HG03439 (cell line): ENCODE measurements at regions not wholly inside any gene's neighbourhood (a gene's known extent, or its start where the extent isn't known, plus 50 kb on each side); places are given as distances from the start of the nearest gene placed in this dataset.
"Not testable (repeated sequence)": the region's sequence is repeated elsewhere in the genome, so short reads cannot be mapped to it uniquely, and the experiment has no call there.

ENCODE experiments used
- ATAC-seq: cut with Tn5 transposase; IDR thresholded peaks from one replicate; pipeline ENCODE4 v1.9.1; 2021; ENCODE audit warnings: mild to moderate bottlenecking, moderate library complexity; ENCODE audit not compliant: unreplicated experiment

DNA sequence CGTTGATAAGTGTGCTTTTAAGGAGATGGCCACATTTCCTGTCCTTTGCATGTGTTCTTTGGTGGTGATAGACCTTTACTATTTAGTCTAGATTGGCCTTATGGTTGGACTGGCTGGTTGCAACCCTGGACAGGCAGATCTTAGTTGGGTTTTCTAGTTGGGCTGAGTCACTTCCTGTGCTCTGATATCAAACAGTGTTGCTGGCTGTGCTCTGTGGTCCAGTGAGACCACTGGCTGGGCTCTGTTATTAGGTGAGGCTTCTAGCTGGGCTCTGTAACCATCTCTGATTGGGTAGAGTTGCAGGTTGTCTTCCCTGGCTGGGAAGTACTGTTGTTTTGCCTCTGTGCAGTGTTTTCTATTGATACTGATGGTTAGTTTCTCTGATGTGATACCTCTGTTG lies 432.5 kb downstream of the LRRC70 start:
- no peak for ATAC-seq

DNA sequence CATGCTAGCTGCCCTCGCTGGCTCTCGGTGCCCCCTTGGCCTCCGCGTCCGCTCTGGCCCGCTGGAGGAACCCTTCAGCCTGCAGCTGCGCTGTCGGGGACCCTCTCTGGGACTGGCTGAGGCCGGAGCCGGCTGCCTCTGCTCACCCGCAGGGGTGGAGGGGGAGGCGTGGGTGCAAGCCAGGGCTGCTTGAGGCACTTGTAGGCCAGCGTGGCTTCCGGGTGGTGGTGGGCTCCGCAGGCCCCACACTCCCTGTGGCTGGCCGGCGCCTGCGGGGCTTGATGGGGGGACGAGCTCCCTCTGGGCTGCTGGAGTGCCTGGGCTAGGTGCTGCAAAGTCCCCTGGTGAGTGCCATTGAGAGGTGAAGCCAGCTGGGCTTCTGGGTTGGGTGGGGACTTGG lies 429.6 kb downstream of the LRRC70 start:
- ATAC-seq = no peak

DNA sequence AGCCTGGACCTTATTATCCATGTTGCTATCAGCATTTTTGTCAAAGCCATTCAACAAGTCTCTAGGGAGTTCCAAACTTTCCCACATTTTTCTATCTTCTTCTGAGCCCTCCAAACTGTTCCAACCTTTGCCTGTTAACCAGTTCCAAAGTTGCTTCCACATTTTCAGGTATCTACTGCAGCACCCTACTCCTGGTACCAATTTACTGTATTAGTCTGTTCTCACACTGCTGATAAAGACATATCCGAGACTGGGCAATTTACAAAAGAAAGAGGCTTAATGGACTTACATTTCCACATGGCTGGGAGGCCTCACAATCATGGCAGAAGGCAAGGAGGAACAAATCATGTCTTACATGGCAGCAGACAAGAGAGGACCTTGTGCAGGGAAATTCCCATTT lies 416.2 kb downstream of the LRRC70 start:
- ATAC-seq = not testable (repeated sequence)

- no peak for ATAC-seq
Observed at GRCh38 chr5:62985749-62986148, 407.1 kb downstream of the LRRC70 start.

DNA sequence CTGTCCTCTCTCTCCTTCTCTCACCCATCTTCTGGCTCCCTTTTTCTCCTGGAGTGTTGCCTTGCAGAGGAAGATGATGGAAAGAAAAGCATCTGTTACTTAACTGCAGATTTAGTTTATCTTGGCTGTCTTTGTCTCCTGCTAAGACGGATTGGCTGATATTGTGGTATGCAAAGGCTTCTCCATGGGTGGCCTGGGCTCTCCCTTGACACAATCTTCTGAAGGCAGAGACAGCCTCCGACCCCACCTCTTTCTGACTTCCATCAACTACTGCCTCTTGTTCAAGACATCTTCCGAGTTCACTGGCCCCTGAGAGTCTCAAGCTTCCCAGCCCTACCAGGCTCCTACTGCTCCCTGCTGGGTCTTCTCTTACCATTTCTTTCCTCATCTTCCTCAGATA lies 403.7 kb downstream of the LRRC70 start:
- ATAC-seq = no peak

DNA sequence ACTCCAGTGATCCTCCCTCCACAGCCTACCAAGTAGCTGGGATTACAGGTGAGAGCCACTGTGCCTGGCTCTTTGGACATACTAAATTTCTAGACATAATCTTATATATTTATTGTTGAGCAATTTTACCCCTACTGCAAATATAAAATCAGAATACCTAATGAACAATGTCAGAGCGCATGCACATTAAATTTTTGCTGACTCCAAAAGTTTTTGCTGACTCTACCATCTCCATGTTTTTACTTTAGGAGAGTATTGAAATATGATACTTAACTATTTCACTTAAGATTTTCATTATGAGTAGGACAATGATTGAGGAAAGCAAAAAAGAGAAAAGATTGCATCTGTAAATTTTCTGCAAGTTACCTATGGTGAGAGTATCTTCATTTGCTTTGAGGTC lies 402.3 kb downstream of the LRRC70 start:
- ATAC-seq = no peak

GRCh38 chr5:62979472-62979871 lies 400.9 kb downstream of the LRRC70 start:
- ATAC-seq = no peak

DNA sequence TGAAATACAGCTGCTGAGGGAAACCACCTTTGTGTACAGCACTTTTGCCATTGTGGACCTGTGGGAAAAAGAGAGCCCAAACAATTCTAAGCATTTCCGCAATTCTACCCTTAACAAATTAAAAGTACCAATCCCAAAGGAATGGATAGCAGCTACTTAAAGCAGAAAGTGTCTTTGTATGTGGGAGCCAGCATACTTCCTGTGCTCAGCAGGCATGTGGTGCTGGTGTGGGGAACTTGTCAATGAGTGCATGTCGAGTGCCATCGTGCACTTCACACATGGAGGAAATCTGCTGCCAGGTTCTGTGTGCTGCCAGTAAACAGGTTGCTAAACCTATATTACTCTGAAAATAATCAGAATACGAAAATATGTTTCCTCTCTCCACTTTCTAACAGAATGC lies 399.0 kb downstream of the LRRC70 start:
- no peak for ATAC-seq

DNA sequence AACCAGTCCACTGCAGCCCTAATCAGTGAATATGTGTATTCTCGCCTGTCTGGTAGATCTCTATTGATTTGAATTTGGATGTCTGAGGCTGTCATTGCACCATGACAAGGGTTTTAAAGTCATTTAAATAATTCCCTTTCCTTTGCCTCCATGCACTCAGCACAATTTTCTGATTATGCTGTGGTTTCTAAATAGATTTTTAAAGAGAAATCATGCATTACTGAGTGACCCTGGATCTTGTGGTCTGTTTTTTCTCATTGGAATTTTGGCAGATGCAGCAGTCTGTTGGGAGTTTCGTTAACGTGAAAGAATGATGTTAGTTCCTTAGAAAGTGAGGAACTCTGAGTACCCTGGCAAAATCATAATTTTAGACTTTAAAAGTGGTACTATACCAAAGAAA lies 396.0 kb downstream of the LRRC70 start:
- no peak for ATAC-seq

- ATAC-seq = no peak
Observed at GRCh38 chr5:62969409-62970120, 390.9 kb downstream of the LRRC70 start.

DNA sequence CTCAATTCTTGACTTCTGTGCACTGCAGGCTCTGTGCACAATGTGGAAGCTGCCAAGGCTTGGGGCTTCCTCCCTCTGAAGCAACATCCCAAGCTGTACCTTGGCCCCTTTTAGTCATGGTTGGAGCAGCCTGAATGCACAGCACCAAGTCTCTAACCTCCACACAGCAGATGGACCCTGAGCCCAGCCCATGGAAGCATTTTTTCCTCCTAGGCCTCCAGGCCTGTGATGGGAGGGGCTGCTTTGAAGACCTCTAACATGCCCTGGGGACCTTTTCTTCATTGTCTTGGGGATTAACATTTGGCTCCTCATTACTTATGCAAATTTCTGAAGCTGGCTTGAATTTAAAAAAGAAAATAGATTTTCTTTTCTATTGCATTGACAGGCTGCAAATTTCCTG lies 385.8 kb downstream of the LRRC70 start:
- no peak for ATAC-seq

- no peak for ATAC-seq
Observed at GRCh38 chr5:62960781-62961180, 382.2 kb downstream of the LRRC70 start.

GRCh38 chr5:62956597-62956996 lies 378.0 kb downstream of the LRRC70 start:
- no peak for ATAC-seq

DNA sequence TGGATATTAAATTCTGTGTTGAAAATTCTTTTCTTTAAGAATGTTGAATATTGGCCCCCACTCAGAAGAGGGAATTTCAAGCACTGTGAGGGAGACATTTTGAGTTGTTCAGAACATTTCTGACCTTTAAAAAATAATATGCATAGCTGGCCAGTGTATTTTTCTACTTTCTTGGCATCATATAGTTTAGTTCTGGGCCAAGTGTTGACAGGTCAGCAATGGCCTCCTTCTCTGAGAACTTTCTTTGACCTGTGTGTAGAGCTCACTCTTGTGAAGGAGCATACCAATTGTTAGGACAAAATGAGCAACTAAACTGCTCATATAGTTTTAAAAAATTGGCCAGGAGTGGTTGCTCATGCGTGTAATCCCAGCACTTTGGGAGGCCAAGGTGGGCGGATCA lies 376.0 kb downstream of the LRRC70 start:
- ATAC-seq = no peak

DNA sequence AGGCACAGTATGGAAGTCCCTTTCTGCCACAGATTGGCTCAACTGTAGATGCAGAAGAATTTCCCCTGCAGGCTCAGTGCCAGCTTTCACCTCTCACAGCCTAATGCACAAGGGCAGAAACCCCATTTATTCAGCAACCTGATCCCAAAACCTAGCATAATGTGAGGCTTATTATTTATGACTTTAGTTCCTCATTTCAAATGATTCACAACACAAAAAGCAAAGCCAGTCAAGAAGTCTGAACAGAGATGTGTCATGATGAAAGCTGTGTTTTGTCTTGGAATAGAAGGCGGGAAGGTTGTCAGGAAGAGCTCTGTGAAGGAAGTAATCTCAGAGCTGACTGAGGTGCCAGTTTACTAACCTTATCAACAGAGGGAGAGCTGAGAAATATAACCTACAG lies 369.7 kb downstream of the LRRC70 start:
- ATAC-seq = no peak

- no peak for ATAC-seq
Observed at GRCh38 chr5:62942384-62942783, 363.8 kb downstream of the LRRC70 start.

GRCh38 chr5:62938927-62939326 lies 360.3 kb downstream of the LRRC70 start:
- no peak for ATAC-seq

- ATAC-seq = no peak
Observed at GRCh38 chr5:62937661-62938558, 359.3 kb downstream of the LRRC70 start.

DNA sequence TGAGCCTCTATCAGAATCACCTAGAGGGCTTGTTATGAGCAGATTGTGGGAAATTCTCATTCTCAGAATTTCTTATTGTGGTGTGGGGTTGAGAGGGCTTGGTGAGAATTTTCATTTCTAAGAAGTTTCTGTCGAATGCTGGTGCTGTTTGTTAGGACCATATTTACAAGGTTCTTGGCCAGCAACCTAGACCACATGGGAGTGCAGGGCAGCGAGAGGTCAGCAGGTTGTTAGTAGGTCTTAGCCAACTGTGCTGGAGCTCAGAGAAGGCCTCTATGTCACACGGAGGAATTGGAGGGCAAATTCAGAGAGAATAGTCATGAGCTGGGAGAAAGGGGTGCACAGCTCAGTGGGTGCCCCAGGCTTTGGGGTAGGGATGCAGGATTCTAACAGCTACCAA lies 357.0 kb downstream of the LRRC70 start:
- ATAC-seq = no peak

DNA sequence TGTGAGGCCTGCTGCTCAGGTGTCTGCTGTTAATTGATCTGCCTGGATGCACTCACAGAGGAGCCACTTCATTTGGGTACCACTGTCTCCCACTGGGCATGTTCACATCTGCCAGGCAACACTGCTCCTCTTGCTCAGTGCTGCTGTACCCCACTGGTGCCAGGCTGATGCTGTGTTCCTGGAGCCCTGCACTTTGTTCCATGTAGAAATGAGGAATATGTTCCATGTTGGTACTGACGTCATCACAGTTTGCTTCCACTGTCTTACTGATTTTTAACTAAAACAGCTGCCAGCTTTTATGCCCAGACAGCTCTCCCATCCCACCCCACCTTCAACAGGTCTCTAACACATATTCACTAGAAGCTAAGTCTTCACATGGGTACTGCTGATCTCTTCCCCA lies 355.7 kb downstream of the LRRC70 start:
- ATAC-seq = no peak

DNA sequence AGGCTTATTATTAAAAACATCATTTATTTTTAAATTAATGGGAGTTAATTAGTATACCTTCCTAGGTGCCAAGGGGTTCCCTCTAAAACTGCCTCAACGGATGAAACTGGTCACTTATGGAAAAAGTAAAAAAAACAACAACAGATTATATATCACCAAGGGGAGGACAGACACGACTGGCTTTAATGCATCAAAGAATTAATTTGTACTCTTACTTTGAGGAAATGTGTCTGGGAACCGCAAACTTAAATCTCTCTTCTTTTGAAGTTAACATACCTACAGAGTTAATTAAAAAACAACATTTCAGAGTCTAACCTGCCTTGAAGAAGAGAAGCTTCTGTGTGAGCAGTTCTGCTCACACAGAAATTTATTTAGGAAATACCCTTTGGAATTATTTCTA lies 354.6 kb downstream of the LRRC70 start:
- no peak for ATAC-seq
